ENCODE measurements at regions not wholly inside any gene's neighbourhood (a gene's known extent, or its start where the extent isn't known, plus 50 kb on each side); places are given as distances from the start of the nearest gene placed in this dataset.
"Not testable (repeated sequence)": the region's sequence is repeated elsewhere in the genome, so short reads cannot be mapped to it uniquely, and the experiment has no call there.

DNA sequence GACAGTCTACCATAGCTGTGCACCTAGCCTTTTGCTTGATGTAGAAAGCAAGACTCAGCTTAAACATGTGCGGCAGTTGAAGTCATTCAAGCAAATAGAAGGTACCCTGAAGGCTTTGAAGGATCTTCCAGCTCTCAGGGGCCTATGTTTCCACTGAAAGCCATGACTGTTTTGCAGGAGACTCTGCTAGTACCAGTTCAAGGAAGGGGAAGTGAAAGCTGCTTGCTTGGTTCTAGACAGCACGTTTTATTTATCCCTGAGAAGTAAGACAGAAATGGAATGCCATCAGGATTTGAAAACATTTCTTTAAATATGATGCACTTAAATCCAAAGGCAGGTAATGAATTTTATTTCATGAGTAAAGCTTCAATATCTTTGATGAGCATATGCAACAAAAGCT is 311.4 kb downstream of the PDCD6IP start:
- TF ChIP-seq CTCF (IDR thresholded peaks at IDR 0.05; ENCODE audit: low read depth, low read length), result no peak
- no peaks in the 10 kb centered on the region for H3K36me3 ChIP-seq
- no peaks in the 10 kb centered on the region for H3K4me1 ChIP-seq
- H3K9me3 ChIP-seq, result no peaks in the 10 kb centered on the region
- DNase-seq, result no peak
- H3K27me3 ChIP-seq, result no peaks in the 10 kb centered on the region
- no peak overlapping the region for H3K4me3 ChIP-seq (ENCODE audit: low read depth, low read length)

DNA sequence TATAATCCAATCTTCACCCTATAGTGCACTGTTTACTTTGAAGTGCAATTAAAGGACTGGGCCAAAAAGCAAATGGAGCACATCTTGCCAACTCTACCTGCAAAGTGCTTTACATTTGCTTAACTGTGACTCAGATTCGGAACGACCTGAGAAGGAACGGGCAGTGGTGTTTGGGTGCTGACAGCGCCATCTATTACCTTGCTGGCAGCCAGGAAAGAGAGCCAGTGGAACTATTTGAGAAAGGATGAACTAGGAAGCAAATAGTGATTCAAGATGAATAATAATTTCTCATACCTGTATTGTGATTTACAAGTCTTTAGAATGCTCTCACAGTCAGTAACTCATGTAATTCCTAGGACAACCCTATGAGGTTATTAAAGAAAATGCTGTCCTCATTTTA is 312.9 kb downstream of the PDCD6IP start:
- no peaks in the 10 kb centered on the region for H3K36me3 ChIP-seq
- no peak for TF ChIP-seq CTCF (IDR thresholded peaks at IDR 0.05; ENCODE audit: low read depth, low read length)
- H3K27me3 ChIP-seq, result no peaks in the 10 kb centered on the region
- no peaks in the 10 kb centered on the region for H3K4me1 ChIP-seq
- H3K4me3 ChIP-seq (ENCODE audit: low read depth, low read length), result no peak overlapping the region
- no peaks in the 10 kb centered on the region for H3K9me3 ChIP-seq
- DNase-seq, result no peak

- DNase-seq; H3K36me3 ChIP-seq; H3K27me3 ChIP-seq; H3K4me3 ChIP-seq (ENCODE audit: low read depth, low read length); H3K9me3 ChIP-seq; H3K4me1 ChIP-seq: not testable (repeated sequence)
These were observed 313.8 kb downstream of the PDCD6IP start for GRCh38 chr3:34112261-34112660.

- Histone ChIP-seq H3K4me3 (ENCODE audit: low read depth, low read length) (no peak overlapping the region), H3K9me3 (no peaks in the 10 kb centered on the region), H3K27me3 (no peaks in the 10 kb centered on the region), H3K36me3 (no peaks in the 10 kb centered on the region), H3K4me1 (no peaks in the 10 kb centered on the region)
- no peak for TF ChIP-seq CTCF (IDR thresholded peaks at IDR 0.05; ENCODE audit: low read depth, low read length)
- no peak for DNase-seq
These were observed 332.7 kb downstream of the PDCD6IP start for GRCh38 chr3:34131091-34131490.

DNA sequence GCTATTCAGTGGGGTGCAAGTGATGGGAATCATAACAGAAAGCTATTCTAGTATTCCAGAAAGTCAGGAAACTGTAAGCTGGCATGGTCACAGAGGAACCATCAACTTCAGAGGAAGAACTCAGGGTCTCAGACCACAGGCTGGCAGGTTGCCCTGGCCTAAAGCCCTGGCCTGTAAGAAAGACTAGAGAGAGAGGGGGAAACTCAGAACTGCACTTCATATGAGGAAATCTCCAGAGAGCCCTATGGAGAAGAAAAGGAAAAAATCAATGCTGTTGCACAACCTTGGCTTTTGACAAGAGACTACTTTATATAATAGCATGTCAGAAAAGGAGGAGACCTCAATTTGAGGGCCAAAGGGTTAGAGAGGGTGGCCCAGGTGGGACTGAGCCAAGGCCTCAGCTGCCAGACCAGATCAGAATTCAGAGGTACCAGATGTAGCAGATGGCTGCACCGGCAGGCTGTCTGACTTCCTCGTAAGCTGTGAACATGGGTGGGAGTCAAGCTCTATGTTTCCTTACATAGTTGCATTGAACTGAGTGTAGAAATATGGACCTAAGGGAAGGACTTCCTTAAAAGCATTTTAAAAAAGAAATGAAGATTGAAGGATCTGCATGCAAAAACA is 333.8 kb downstream of the PDCD6IP start:
- TF ChIP-seq CTCF (IDR thresholded peaks at IDR 0.05; ENCODE audit: low read depth, low read length), result no peak
- Histone ChIP-seq H3K4me3 (ENCODE audit: low read depth, low read length) (no peak overlapping the region), H3K4me1 (no peaks in the 10 kb centered on the region), H3K9me3 (no peaks in the 10 kb centered on the region), H3K36me3 (no peaks in the 10 kb centered on the region), H3K27me3 (no peaks in the 10 kb centered on the region)
- DNase-seq, result no peak

GRCh38 chr3:34139566-34139965 is 341.1 kb downstream of the PDCD6IP start:
- TF ChIP-seq CTCF (IDR thresholded peaks at IDR 0.05; ENCODE audit: low read depth, low read length), result no peak
- Histone ChIP-seq H3K36me3 (no peaks in the 10 kb centered on the region), H3K4me3 (ENCODE audit: low read depth, low read length) (no peak overlapping the region), H3K4me1 (no peaks in the 10 kb centered on the region), H3K27me3 (no peaks in the 10 kb centered on the region), H3K9me3 (no peaks in the 10 kb centered on the region)
- DNase-seq, result no peak

- Histone ChIP-seq H3K9me3 (no peaks in the 10 kb centered on the region), H3K4me3 (ENCODE audit: low read depth, low read length) (no peak overlapping the region), H3K36me3 (no peaks in the 10 kb centered on the region), H3K4me1 (no peaks in the 10 kb centered on the region), H3K27me3 (no peaks in the 10 kb centered on the region)
- DNase-seq, result no peak
- no peak for TF ChIP-seq CTCF (IDR thresholded peaks at IDR 0.05; ENCODE audit: low read depth, low read length)
These were observed 342.2 kb downstream of the PDCD6IP start for GRCh38 chr3:34140616-34141015.

All from BE2C (cell line).